ENCODE measurements at regions not wholly inside any gene's neighbourhood (a gene's known extent, or its start where the extent isn't known, plus 50 kb on each side); places are given as distances from the start of the nearest gene placed in this dataset.
"Not testable (repeated sequence)": the region's sequence is repeated elsewhere in the genome, so short reads cannot be mapped to it uniquely, and the experiment has no call there.

GRCh38 chr4:170347191-170347590, 257.4 kb upstream of the AADAT start:
- TF ChIP-seq CTCF, POLR2A (IDR thresholded peaks at IDR 0.05): not testable (repeated sequence)

All from right lobe of liver (tissue), 4 donors.